CD4-positive, CD25-positive, alpha-beta regulatory T cell (primary cell): ENCODE measurements at regions not wholly inside any gene's neighbourhood (a gene's known extent, or its start where the extent isn't known, plus 50 kb on each side); places are given as distances from the start of the nearest gene placed in this dataset.

ENCODE experiments used
- ATAC-seq, 2 donors: fragments of 150-1000 bp; cut with Tn5 transposase; one replicate each; pipeline ENCODE4 v1.10.0; 2021; ENCODE audit warnings: low read depth in 2 of 2, moderate number of reproducible peaks in 2 of 2, moderate library complexity in 1 of 2
- DNase-seq, 3 donors: peaks; one replicate each; pipeline versions ENCODE4 v3.0.0 to v3.0.0-alpha.2; 2012 to 2022; ENCODE audit warnings: mixed read lengths in 1 of 3
- H3K27ac ChIP-seq: one replicate; pipeline ENCODE4 v1.7.0; 2013; ENCODE audit warnings: mild to moderate bottlenecking, low read length; ENCODE audit not compliant: insufficient read depth, poor library complexity, severe bottlenecking
- H3K27me3 ChIP-seq: one replicate; pipeline ENCODE4 v1.7.0; 2013; ENCODE audit warnings: low read length; ENCODE audit not compliant: control insufficient read depth, insufficient read depth
- H3K36me3 ChIP-seq: one replicate; pipeline ENCODE4 v1.7.0; 2013; ENCODE audit warnings: mild to moderate bottlenecking, low read length, moderate library complexity; ENCODE audit not compliant: control insufficient read depth, insufficient read depth
- H3K4me1 ChIP-seq: 2 replicates; pipeline ENCODE4 v1.7.0; 2013; ENCODE audit warnings: mild to moderate bottlenecking, low read length; ENCODE audit not compliant: insufficient read depth, control insufficient read depth, poor library complexity, severe bottlenecking
- H3K4me3 ChIP-seq: one replicate; pipeline ENCODE4 v1.7.0; 2013; ENCODE audit warnings: low read depth, mild to moderate bottlenecking, low read length, moderate library complexity
- H3K9me3 ChIP-seq, 2 experiments: 1 replicate in 1 of 2; 2 replicates in 1 of 2; pipeline ENCODE4 v1.7.0; 2013; ENCODE audit warnings: low read length in 2 of 2, mild to moderate bottlenecking in 1 of 2, moderate library complexity in 1 of 2; ENCODE audit not compliant: control insufficient read depth in 2 of 2
- H3K27ac Mint-ChIP-seq, 3 donors: one replicate each; pipeline ENCODE4 v1.8.0; 2020 to 2022; ENCODE audit warnings: mild to moderate bottlenecking in 3 of 3, mixed read lengths in 3 of 3, moderate library complexity in 2 of 3
- H3K27me3 Mint-ChIP-seq: one replicate; pipeline ENCODE4 v1.8.0; 2022; ENCODE audit warnings: mild to moderate bottlenecking, mixed read lengths
- H3K36me3 Mint-ChIP-seq: one replicate; pipeline ENCODE4 v1.8.0; 2020; ENCODE audit warnings: mixed read lengths
- H3K4me1 Mint-ChIP-seq, 4 donors: one replicate each; pipeline ENCODE4 v1.8.0; 2020 to 2022; ENCODE audit warnings: mixed read lengths in 4 of 4, mild to moderate bottlenecking in 1 of 4
- H3K4me3 Mint-ChIP-seq, 4 donors: one replicate each; pipeline ENCODE4 v1.8.0; 2020 to 2022; ENCODE audit warnings: mild to moderate bottlenecking in 4 of 4, mixed read lengths in 4 of 4, moderate library complexity in 3 of 4
- H3K9me3 Mint-ChIP-seq, 7 donors: one replicate each; pipeline ENCODE4 v1.8.0; 2020 to 2022; ENCODE audit warnings: mixed read lengths in 7 of 7, mild to moderate bottlenecking in 3 of 7, moderate library complexity in 2 of 7

DNA sequence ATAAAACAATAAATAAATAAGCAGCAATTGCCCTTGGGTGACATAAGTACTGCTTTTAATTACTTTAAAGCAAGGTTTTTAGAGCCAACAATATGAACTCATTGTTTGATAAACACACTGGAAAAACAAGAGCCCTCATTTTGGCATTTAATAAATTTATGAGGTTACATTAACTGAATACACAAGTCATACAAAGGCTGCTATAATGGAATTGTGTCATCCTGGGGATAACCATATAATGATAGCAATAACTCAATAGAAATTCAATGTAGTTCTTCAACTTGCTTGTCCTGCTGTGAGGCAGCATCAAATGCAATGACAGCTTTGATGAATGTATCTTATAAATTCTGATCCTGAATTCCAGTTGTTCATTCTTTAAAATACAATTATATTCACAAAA is 1512.5 kb downstream of the STIM2 start:
- H3K4me1 Mint-ChIP-seq: no peaks in the 10 kb centered on the region
- H3K27ac ChIP-seq: no peak overlapping the region
- no peak overlapping the region for H3K4me3 ChIP-seq
- no peak for DNase-seq
- H3K4me3 Mint-ChIP-seq: no peak overlapping the region
- no peaks in the 10 kb centered on the region for H3K36me3 Mint-ChIP-seq
- H3K36me3 ChIP-seq: no peaks in the 10 kb centered on the region
- peaks cover 1 to 33% (median 9%) of the 10 kb centered on the region in 7 donors for H3K9me3 Mint-ChIP-seq
- no peaks in the 10 kb centered on the region for H3K9me3 ChIP-seq
- no peak overlapping the region for H3K27ac Mint-ChIP-seq
- no peaks in the 10 kb centered on the region for H3K27me3 ChIP-seq
- H3K4me1 ChIP-seq: no peaks in the 10 kb centered on the region
- H3K27me3 Mint-ChIP-seq: no peaks in the 10 kb centered on the region
- ATAC-seq: no peak

DNA sequence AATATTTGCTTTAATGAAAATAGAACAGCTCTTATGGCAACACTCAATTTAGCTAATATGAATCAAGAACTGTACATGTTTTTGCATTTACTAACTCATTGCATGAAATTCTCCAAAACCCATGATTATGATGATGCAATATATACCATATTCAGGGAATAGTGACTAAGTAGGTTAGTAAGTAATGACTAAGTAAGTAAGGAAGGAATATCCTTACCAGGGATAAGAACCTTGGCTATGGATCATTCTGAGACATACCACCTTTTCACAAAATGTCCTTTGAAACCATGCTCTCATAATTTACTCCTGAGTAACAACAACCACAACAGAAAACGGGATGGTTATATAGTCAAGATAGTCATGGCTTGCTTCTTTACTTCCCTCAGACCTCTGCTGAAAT is 1513.0 kb downstream of the STIM2 start:
- Mint-ChIP-seq H3K27me3 (no peaks in the 10 kb centered on the region), H3K4me1 (no peaks in the 10 kb centered on the region), H3K9me3 (peaks cover 1 to 37% (median 10%) of the 10 kb centered on the region in 7 donors), H3K36me3 (no peaks in the 10 kb centered on the region), H3K27ac (no peak overlapping the region), H3K4me3 (no peak overlapping the region)
- H3K4me3 ChIP-seq: no peak overlapping the region
- no peak overlapping the region for H3K27ac ChIP-seq
- no peaks in the 10 kb centered on the region for H3K36me3 ChIP-seq
- DNase-seq (no peak), ATAC-seq (no peak)
- no peaks in the 10 kb centered on the region for H3K9me3 ChIP-seq
- H3K27me3 ChIP-seq: no peaks in the 10 kb centered on the region
- no peaks in the 10 kb centered on the region for H3K4me1 ChIP-seq

DNA sequence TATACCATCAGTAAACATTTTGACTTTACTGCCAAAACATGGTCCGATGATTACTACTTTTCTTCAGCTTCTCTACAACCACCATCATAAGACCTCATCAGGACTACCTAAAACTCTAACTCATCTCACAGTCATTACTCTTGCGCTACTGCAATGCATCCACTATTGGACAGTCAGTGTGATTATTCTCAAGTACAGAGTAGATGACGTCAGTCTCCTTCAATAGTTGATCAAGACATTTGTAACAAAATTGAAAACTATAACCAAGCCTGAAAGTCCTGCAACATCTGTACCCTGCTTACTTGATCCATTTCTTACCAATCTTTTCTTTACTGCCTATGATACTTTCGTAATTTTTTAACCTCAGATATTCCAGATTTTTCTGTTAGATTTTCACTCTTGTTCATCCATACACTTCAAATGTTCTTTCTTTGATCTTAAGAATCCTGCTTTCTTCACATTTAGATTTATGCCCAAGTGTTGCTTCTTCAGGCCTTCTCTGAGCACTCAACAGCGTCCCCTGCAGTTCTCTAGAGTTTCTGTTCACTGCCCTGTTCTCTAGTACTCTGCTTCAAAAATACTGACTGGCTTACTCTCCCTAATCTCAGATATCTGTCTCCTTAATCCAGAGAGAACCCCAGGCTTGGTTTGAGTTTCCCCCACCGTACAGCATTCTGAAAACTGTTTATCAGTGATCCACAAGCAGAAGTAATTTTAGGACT is 1517.6 kb downstream of the STIM2 start:
- H3K9me3 ChIP-seq: no peaks in the 10 kb centered on the region
- H3K9me3 Mint-ChIP-seq: peaks cover 1 to 38% (median 14%) of the 10 kb centered on the region in 7 donors
- H3K36me3 ChIP-seq: no peaks in the 10 kb centered on the region
- H3K36me3 Mint-ChIP-seq: no peaks in the 10 kb centered on the region
- H3K4me1 ChIP-seq: no peaks in the 10 kb centered on the region
- H3K27ac ChIP-seq: no peak overlapping the region
- no peak overlapping the region for H3K4me3 ChIP-seq
- DNase-seq (no peak), ATAC-seq (no peak)
- H3K4me1 Mint-ChIP-seq: no peaks in the 10 kb centered on the region
- H3K27me3 Mint-ChIP-seq: no peaks in the 10 kb centered on the region
- no peak overlapping the region for H3K27ac Mint-ChIP-seq
- H3K27me3 ChIP-seq: no peaks in the 10 kb centered on the region
- H3K4me3 Mint-ChIP-seq: no peak overlapping the region

DNA sequence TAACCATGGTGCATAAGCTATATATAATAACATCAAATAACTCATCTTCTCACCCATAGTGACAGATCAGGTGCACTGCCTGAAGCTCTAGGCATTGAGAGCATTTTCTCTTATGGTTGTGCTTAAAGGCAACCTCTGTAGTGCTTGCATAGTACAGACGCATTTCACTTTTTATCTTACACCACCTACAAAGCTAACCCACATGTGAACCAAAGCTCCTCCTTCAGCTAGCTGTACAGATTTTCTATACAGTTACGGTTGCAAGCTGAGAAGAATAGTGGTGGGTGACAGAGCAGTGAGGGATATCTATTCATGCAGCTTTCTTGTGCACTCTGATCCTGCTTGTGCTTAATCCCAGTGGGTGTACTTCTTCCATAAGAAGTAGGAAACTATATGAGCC is 1525.2 kb downstream of the STIM2 start:
- H3K4me3 Mint-ChIP-seq: peak overlapping the region in 1 of 4 donors; percentile 27
- DNase-seq: no peak
- H3K27ac Mint-ChIP-seq: no peak overlapping the region
- Histone ChIP-seq H3K9me3 (no peaks in the 10 kb centered on the region), H3K4me1 (no peaks in the 10 kb centered on the region), H3K4me3 (no peak overlapping the region), H3K36me3 (no peaks in the 10 kb centered on the region), H3K27me3 (no peaks in the 10 kb centered on the region), H3K27ac (no peak overlapping the region)
- H3K4me1 Mint-ChIP-seq: no peaks in the 10 kb centered on the region
- no peaks in the 10 kb centered on the region for H3K27me3 Mint-ChIP-seq
- H3K9me3 Mint-ChIP-seq: peaks cover 0 to 20% (median 6%) of the 10 kb centered on the region in 7 donors
- H3K36me3 Mint-ChIP-seq: no peaks in the 10 kb centered on the region
- no peak for ATAC-seq

DNA sequence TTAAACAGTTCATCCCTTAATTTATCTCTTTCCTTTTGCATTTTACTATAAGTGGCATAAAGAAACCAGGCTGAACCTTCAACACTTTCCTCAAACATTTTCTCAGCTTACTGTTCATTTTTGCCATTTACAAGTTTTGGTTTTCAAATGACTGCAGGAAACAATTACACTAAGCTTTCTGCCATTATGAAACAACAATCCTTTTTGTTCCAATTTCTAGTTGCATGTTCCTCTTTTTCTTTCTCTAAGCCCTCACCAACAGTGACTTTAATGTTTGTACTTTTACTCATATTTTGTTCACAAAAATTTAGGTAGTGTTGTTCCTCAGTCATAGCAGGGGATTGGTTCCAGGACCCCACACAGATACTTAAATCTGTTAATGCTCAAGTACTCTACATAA is 1526.1 kb downstream of the STIM2 start:
- Mint-ChIP-seq H3K4me1 (peaks cover 0 to 3% (median 0%) of the 10 kb centered on the region in 4 donors), H3K27me3 (no peaks in the 10 kb centered on the region), H3K27ac (no peak overlapping the region), H3K4me3 (no peak overlapping the region), H3K9me3 (peaks cover 3 to 15% (median 4%) of the 10 kb centered on the region in 7 donors), H3K36me3 (no peaks in the 10 kb centered on the region)
- no peaks in the 10 kb centered on the region for H3K9me3 ChIP-seq
- no peak overlapping the region for H3K27ac ChIP-seq
- no peak overlapping the region for H3K4me3 ChIP-seq
- H3K4me1 ChIP-seq: no peaks in the 10 kb centered on the region
- ATAC-seq: no peak
- no peaks in the 10 kb centered on the region for H3K27me3 ChIP-seq
- no peaks in the 10 kb centered on the region for H3K36me3 ChIP-seq
- DNase-seq: no peak

DNA sequence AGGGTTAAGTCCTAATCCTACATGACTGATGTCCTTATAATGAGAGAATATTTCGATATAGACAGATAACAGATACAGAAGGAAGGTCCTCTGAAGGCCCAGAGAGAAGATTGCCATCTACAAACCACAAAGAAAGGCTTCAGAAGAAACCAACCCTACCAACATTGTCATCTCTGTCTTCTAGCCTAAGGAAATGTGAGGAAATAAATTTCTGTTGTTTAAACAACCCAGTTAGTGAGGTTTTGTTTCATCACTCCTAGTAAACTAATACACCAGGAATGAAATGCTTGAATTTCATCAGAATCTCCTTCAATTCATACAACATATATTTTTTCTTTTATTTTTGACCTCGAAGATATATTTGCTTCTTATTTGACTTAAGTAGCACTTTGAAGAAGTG is 1527.8 kb downstream of the STIM2 start:
- Histone ChIP-seq H3K4me3 (no peak overlapping the region), H3K27me3 (no peaks in the 10 kb centered on the region), H3K9me3 (no peaks in the 10 kb centered on the region), H3K27ac (no peak overlapping the region), H3K36me3 (no peaks in the 10 kb centered on the region), H3K4me1 (no peaks in the 10 kb centered on the region)
- peaks cover 0 to 4% (median 0%) of the 10 kb centered on the region in 4 donors for H3K4me1 Mint-ChIP-seq
- H3K27me3 Mint-ChIP-seq: no peaks in the 10 kb centered on the region
- ATAC-seq (no peak), DNase-seq (no peak)
- H3K36me3 Mint-ChIP-seq: no peaks in the 10 kb centered on the region
- H3K9me3 Mint-ChIP-seq: peaks cover 3 to 22% (median 6%) of the 10 kb centered on the region in 7 donors
- H3K27ac Mint-ChIP-seq: no peak overlapping the region
- H3K4me3 Mint-ChIP-seq: no peak overlapping the region

DNA sequence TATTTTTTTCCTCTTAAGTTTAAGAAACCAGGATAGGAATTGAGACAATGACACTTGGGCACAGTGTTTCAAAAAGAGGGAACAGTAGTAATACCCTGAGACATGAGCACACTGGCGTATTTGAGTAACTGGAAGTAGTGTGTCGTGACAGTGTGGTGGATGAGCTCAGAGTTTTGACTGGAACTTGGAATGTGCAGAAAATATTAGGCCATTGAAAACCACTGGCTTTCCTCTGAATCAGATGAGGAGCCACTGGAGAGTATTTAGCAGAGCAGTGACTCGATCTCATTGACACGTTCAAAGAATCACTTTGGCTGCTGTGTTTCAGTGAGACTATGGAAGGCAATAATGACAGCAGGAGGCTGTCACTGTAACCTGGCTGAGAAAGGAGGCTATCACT is 1531.2 kb downstream of the STIM2 start:
- Histone ChIP-seq H3K4me1 (no peaks in the 10 kb centered on the region), H3K4me3 (no peak overlapping the region), H3K36me3 (no peaks in the 10 kb centered on the region), H3K27me3 (no peaks in the 10 kb centered on the region), H3K9me3 (no peaks in the 10 kb centered on the region), H3K27ac (no peak overlapping the region)
- peaks cover 4 to 25% (median 6%) of the 10 kb centered on the region in 7 donors for H3K9me3 Mint-ChIP-seq
- no peak for DNase-seq
- peaks cover 0 to 4% (median 0%) of the 10 kb centered on the region in 4 donors for H3K4me1 Mint-ChIP-seq
- no peaks in the 10 kb centered on the region for H3K27me3 Mint-ChIP-seq
- H3K27ac Mint-ChIP-seq: no peak overlapping the region
- ATAC-seq: no peak
- H3K36me3 Mint-ChIP-seq: no peaks in the 10 kb centered on the region
- no peak overlapping the region for H3K4me3 Mint-ChIP-seq

DNA sequence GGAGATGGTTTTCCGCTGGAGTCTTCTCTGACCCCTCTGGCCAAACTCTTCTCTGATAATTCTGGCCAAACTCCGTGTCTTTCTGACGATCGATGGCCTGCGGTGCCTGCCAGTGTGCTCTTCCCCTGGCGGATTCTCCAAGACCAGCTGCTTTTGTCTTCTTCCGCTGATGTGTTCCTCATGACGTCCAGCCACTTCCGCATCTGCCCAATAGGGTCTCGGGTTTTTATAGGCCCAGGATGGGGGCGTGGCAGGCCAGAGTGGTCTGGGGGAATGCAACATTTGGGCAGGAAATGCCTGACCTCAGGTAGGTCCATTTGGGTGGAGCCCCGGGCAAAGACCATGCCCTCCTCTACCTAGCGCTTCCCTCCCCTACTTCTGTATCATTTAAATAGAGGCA is 1542.1 kb downstream of the STIM2 start:
- Histone ChIP-seq H3K9me3 (peaks cover 0 to 5% of the 10 kb centered on the region in 2 experiments), H3K36me3 (no peaks in the 10 kb centered on the region), H3K4me1 (no peaks in the 10 kb centered on the region), H3K27me3 (no peaks in the 10 kb centered on the region), H3K4me3 (no peak overlapping the region), H3K27ac (no peak overlapping the region)
- Mint-ChIP-seq H3K27ac (no peak overlapping the region), H3K9me3 (peaks cover 7 to 18% (median 11%) of the 10 kb centered on the region in 7 donors), H3K36me3 (no peaks in the 10 kb centered on the region), H3K27me3 (no peaks in the 10 kb centered on the region), H3K4me3 (no peak overlapping the region), H3K4me1 (no peaks in the 10 kb centered on the region)
- DNase-seq (no peak), ATAC-seq (no peak)
